K562 (cell line): ENCODE measurements at regions not wholly inside any gene's neighbourhood (a gene's known extent, or its start where the extent isn't known, plus 50 kb on each side); places are given as distances from the start of the nearest gene placed in this dataset.

Source experiments
- CEBPB ChIP-seq: fragments of 450-650 bp; IDR thresholded peaks from 2 replicates; pipeline ENCODE4 v1.6.1; 2016; ENCODE audit warnings: missing genetic modification characterization, missing compliant biosample characterization
- GABPA ChIP-seq: fragments of 200-800 bp; sonication (Bioruptor generic); conservative IDR thresholded peaks from 2 replicates; pipeline ENCODE4 v1.6.1; 2016; ENCODE audit warnings: low read depth, missing genetic modification characterization, missing compliant biosample characterization
- MBD2 ChIP-seq: sonication (generic); IDR thresholded peaks from 2 replicates; pipeline ENCODE4 v1.6.1; 2016; ENCODE audit warnings: low read depth, borderline replicate concordance
- RAD51 ChIP-seq: fragments of 450-650 bp; IDR thresholded peaks from 2 replicates; pipeline ENCODE4 v1.7.1; 2016; ENCODE audit warnings: low read depth, mild to moderate bottlenecking, borderline replicate concordance
- ZNF644 ChIP-seq: fragments of 200-800 bp; sonication (Bioruptor generic); IDR thresholded peaks from 2 replicates; pipeline ENCODE4 v1.6.1; 2016; ENCODE audit warnings: low read depth, missing genetic modification characterization, missing compliant biosample characterization

- TF ChIP-seq MBD2, result no peak
- no peak for TF ChIP-seq CEBPB (tag)
- no peak for TF ChIP-seq GABPA (tag)
- no peak for TF ChIP-seq ZNF644
- TF ChIP-seq RAD51, result no peak
These were observed 305.4 kb upstream of the CELF2 start for GRCh38 chr10:10712155-10712704.
